DOHH2 (cell line): ENCODE measurements at regions not wholly inside any gene's neighbourhood (a gene's known extent, or its start where the extent isn't known, plus 50 kb on each side); places are given as distances from the start of the nearest gene placed in this dataset.

ENCODE experiments used
- H3F3A ChIP-seq: fragments of 200-600 bp; sonication (generic), shearing (Covaris generic); 2 replicates; pipeline ENCODE4 v1.6.0; 2016; ENCODE audit warnings: antibody characterized with exemption, mild to moderate bottlenecking; ENCODE audit not compliant: control insufficient read depth, insufficient read depth
- H3K27ac ChIP-seq: fragments of 200-600 bp; sonication (generic); 2 replicates; pipeline ENCODE4 v1.5.1; 2014; ENCODE audit warnings: low read depth, mild to moderate bottlenecking, low read length, moderate library complexity
- H3K27me3 ChIP-seq: fragments of 200-600 bp; sonication (generic); 2 replicates; pipeline ENCODE4 v1.6.1; 2014; ENCODE audit warnings: mild to moderate bottlenecking, low read length, mixed read lengths; ENCODE audit not compliant: control insufficient read depth
- H3K36me3 ChIP-seq: fragments of 200-600 bp; sonication (generic); 2 replicates; pipeline ENCODE4 v1.6.1; 2014; ENCODE audit warnings: mild to moderate bottlenecking, low read length, moderate library complexity, mixed read lengths; ENCODE audit not compliant: control insufficient read depth
- H3K4me1 ChIP-seq: fragments of 200-600 bp; sonication (generic); 2 replicates; pipeline ENCODE4 v1.6.1; 2014; ENCODE audit warnings: mild to moderate bottlenecking, low read length, mixed read lengths; ENCODE audit not compliant: control insufficient read depth
- H3K4me2 ChIP-seq: fragments of 200-600 bp; sonication (generic); 2 replicates; pipeline ENCODE4 v1.6.0; 2014; ENCODE audit warnings: mild to moderate bottlenecking, low read length, moderate library complexity
- H3K4me3 ChIP-seq: fragments of 200-600 bp; sonication (generic); 2 replicates; pipeline ENCODE4 v1.5.1; 2014; ENCODE audit warnings: mild to moderate bottlenecking, low read length, mixed read lengths
- H3K79me2 ChIP-seq: fragments of 200-600 bp; sonication (generic); 2 replicates; pipeline ENCODE4 v1.6.1; 2014; ENCODE audit warnings: mild to moderate bottlenecking, low read length, mixed read lengths; ENCODE audit not compliant: control insufficient read depth
- H3K9me2 ChIP-seq: fragments of 200-600 bp; sonication (generic); replicated peaks from 2 replicates; pipeline ENCODE4 v1.6.1; 2014; ENCODE audit warnings: mild to moderate bottlenecking, low read length, mixed read lengths; ENCODE audit not compliant: control insufficient read depth
- H3K9me3 ChIP-seq: fragments of 200-600 bp; sonication (generic); 2 replicates; pipeline ENCODE4 v1.6.1; 2014; ENCODE audit warnings: antibody characterized with exemption, low read length, mixed read lengths; ENCODE audit not compliant: control insufficient read depth, insufficient read depth
- H4K20me1 ChIP-seq: fragments of 200-600 bp; sonication (generic); 2 replicates; pipeline ENCODE4 v1.6.0; 2014; ENCODE audit warnings: low read depth, mild to moderate bottlenecking, antibody characterized with exemption, low read length, moderate library complexity; ENCODE audit not compliant: control insufficient read depth, insufficient read depth
- CTCF ChIP-seq: fragments of 200-600 bp; sonication (generic); IDR thresholded peaks from one replicate; pipeline ENCODE4 v1.5.1; 2014; ENCODE audit warnings: antibody characterized with exemption, mild to moderate bottlenecking, low read depth, low read length; ENCODE audit not compliant: poor library complexity, severe bottlenecking
- EZH2phosphoT487 ChIP-seq: fragments of 200-600 bp; sonication (generic); IDR thresholded peaks from 2 replicates; pipeline ENCODE4 v1.6.1; 2017; ENCODE audit warnings: borderline replicate concordance, mild to moderate bottlenecking, antibody characterized with exemption, low read length, moderate library complexity, mixed read lengths

DNA sequence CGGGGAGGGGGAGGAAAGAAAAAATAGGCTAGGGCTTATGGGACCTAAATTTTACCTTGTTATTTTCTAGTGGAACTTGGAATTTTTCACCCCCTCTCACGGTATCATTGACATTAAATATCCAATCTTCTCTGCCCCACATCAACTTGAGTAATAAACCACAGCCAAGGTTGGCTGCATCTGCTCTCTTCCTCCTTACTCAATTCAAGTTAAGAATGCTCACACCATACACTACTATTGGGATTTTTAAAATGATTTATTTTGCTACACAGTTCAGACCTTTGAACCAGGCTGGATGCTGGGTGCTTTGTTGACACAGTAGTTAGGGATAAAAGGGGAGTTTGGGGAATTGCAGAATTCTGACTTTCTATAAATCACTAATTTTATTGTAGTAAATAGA is 78.2 kb upstream of the DHX15 start:
- Histone ChIP-seq H3K9me3 (0 out of 2 replicates have a peak, but pooled peaks cover 4% of the 10 kb centered on the region), H3K27me3 (peaks cover 20% of the 10 kb centered on the region), H3K79me2 (no peaks in the 10 kb centered on the region), H3K4me2 (no peak overlapping the region), H3K27ac (no peak overlapping the region), H3K36me3 (no peaks in the 10 kb centered on the region), H3K4me3 (no peak overlapping the region), H3F3A (no peaks in the 10 kb centered on the region), H3K9me2 (no peaks in the 10 kb centered on the region), H3K4me1 (peaks cover 9% of the 10 kb centered on the region), H4K20me1 (0 out of 2 replicates have a peak, but pooled peaks cover 5% of the 10 kb centered on the region)
- TF ChIP-seq EZH2phosphoT487: no peak
- TF ChIP-seq CTCF: no peak

DNA sequence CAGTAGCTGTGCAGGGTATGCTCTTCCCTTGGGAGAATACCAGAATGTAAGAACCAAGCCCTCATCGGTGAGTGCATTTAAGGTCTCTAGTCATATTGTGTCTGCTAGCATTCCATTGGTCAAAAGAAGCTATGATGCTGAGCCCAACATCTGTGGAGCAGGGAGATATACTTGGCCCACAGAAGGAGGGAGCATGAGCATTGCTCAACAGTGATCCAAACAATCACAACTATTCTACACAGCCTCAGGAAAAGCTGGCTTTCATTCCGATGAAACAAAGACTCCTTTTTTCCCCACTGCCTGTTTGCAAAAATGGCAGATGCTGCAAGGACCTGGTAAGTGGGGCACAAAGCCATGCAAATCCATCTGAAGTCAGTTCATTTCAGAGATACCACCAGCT is 80.6 kb upstream of the DHX15 start:
- Histone ChIP-seq H4K20me1 (no peaks in the 10 kb centered on the region), H3K36me3 (no peaks in the 10 kb centered on the region), H3K9me3 (0 out of 2 replicates have a peak, but pooled peaks cover 2% of the 10 kb centered on the region), H3K4me1 (no peaks in the 10 kb centered on the region), H3K4me3 (no peak overlapping the region), H3K79me2 (no peaks in the 10 kb centered on the region), H3K4me2 (no peak overlapping the region), H3F3A (no peaks in the 10 kb centered on the region), H3K27me3 (peaks cover 9% of the 10 kb centered on the region), H3K9me2 (no peaks in the 10 kb centered on the region), H3K27ac (no peak overlapping the region)
- no peak for TF ChIP-seq CTCF
- TF ChIP-seq EZH2phosphoT487: no peak

DNA sequence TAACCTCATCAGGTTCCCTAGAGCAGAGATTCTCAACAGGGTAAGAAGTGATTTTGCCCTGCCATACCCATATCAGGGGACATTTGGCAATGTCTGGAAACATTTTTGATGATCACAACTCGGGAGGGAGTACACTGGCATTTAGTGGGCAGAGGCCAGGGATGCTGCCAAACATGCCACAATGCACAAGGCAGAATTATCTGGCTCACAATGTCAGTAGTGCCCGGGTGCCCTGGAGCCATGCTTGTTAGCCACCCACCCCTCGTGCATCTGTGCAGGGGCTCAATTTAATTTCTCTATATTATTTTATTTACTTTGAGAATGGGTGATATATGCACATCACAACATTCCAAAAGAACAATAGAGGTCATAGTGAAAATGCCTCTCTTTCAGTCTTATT is 82.0 kb upstream of the DHX15 start:
- no peaks in the 10 kb centered on the region for H3K79me2 ChIP-seq
- no peaks in the 10 kb centered on the region for H4K20me1 ChIP-seq
- no peak overlapping the region for H3K4me2 ChIP-seq
- H3K9me3 ChIP-seq: no peaks in the 10 kb centered on the region
- no peaks in the 10 kb centered on the region for H3F3A ChIP-seq
- peaks cover 4% of the 10 kb centered on the region for H3K27me3 ChIP-seq
- no peaks in the 10 kb centered on the region for H3K4me1 ChIP-seq
- TF ChIP-seq EZH2phosphoT487: no peak
- no peak for TF ChIP-seq CTCF
- no peaks in the 10 kb centered on the region for H3K9me2 ChIP-seq
- H3K4me3 ChIP-seq: no peak overlapping the region
- H3K27ac ChIP-seq: no peak overlapping the region
- no peaks in the 10 kb centered on the region for H3K36me3 ChIP-seq
